ENCODE measurements at regions not wholly inside any gene's neighbourhood (a gene's known extent, or its start where the extent isn't known, plus 50 kb on each side); places are given as distances from the start of the nearest gene placed in this dataset.

GRCh38 chr1:25021591-25022215, 91.6 kb upstream of the RUNX3 start:
- TF ChIP-seq CTCF (IDR thresholded peaks at IDR 0.05; ENCODE audit: low read length) = no peak
- TF ChIP-seq EZH2 (optimal IDR thresholded peaks at IDR 0.05; ENCODE audit: low read depth, low read length) = no peak
- TF ChIP-seq EZH2phosphoT487 (IDR thresholded peaks at IDR 0.05; ENCODE audit: low read length) = no peak

All from MM.1S (cell line).